IMR-90 (cell line): ENCODE measurements at regions not wholly inside any gene's neighbourhood (a gene's known extent, or its start where the extent isn't known, plus 50 kb on each side); places are given as distances from the start of the nearest gene placed in this dataset.

ENCODE experiments used
- ATAC-seq: fragments of 200-7000 bp; cut with Tn5 transposase; 2 replicates; pipeline ENCODE4 v1.9.1; 2020; ENCODE audit warnings: low read depth, mild to moderate bottlenecking, moderate library complexity
- BruUV-seq: library from RNA; stranded (reverse); fragments of 400-500 nt; replicated peaks from 2 replicates; lab custom pipeline; 2021; lab: Mats Ljungman, UMichigan
- CTCF ChIA-PET: fragments of 300-600 bp; formaldehyde crosslinking; extraction: SDS; loops from one replicate; lab custom pipeline; 2021; ENCODE audit warnings: antibody characterized with exemption; lab: Yijun Ruan, JAX
- POLR2A ChIA-PET: fragments of 300-600 bp; sonication (Branson Sonifier 250); formaldehyde crosslinking; loops from one replicate; lab custom pipeline; 2022; ENCODE audit warnings: antibody characterized with exemption; ENCODE audit not compliant: unreplicated experiment; lab: Charles Lee
- DNase-seq: peaks from one replicate; pipeline ENCODE4 v3.0.0; 2013
- H2AFZ ChIP-seq: replicated peaks from 2 replicates; pipeline ENCODE3; 2013; ENCODE audit warnings: low read length, mild to moderate bottlenecking; ENCODE audit not compliant: poor library complexity
- H2AK5ac ChIP-seq: 2 replicates; pipeline ENCODE4 v1.6.1; 2013; ENCODE audit warnings: low read depth, low read length, inconsistent platforms
- H2AK9ac ChIP-seq: replicated peaks from 2 replicates; pipeline ENCODE3; 2013; ENCODE audit warnings: mild to moderate bottlenecking, low read depth, low read length, moderate library complexity; ENCODE audit not compliant: poor library complexity
- H2BK120ac ChIP-seq: 2 replicates; pipeline ENCODE4 v1.6.1; 2013; ENCODE audit warnings: low read depth, low read length, inconsistent platforms
- H2BK15ac ChIP-seq: 3 replicates; pipeline ENCODE4 v1.6.1; 2013; ENCODE audit warnings: low read depth, low read length, inconsistent platforms
- H2BK20ac ChIP-seq: 2 replicates; pipeline ENCODE4 v1.6.1; 2013; ENCODE audit warnings: low read depth, mild to moderate bottlenecking, inconsistent platforms, low read length, moderate library complexity
- H2BK5ac ChIP-seq: 2 replicates; pipeline ENCODE4 v1.6.1; 2013; ENCODE audit warnings: mild to moderate bottlenecking, low read depth, low read length, inconsistent platforms; ENCODE audit not compliant: poor library complexity, severe bottlenecking
- H3K14ac ChIP-seq: replicated peaks from 2 replicates; pipeline ENCODE4 v1.6.1; 2013; ENCODE audit warnings: low read depth, low read length, inconsistent platforms
- H3K18ac ChIP-seq: 2 replicates; pipeline ENCODE4 v1.6.1; 2013; ENCODE audit warnings: low read depth, low read length, control low read depth
- H3K23ac ChIP-seq: 2 replicates; pipeline ENCODE4 v1.6.1; 2013; ENCODE audit warnings: low read depth, low read length, inconsistent platforms
- H3K27ac ChIP-seq: 2 replicates; pipeline ENCODE4 v1.5.1; 2013; ENCODE audit warnings: mild to moderate bottlenecking, control low read depth, low read length; ENCODE audit not compliant: insufficient read depth
- H3K27me3 ChIP-seq: 2 replicates; pipeline ENCODE4 v1.6.1; 2013; ENCODE audit warnings: low read length; ENCODE audit not compliant: control insufficient read depth, insufficient read depth
- H3K36me3 ChIP-seq: 2 replicates; pipeline ENCODE4 v1.6.1; 2013; ENCODE audit warnings: low read length, mixed read lengths; ENCODE audit not compliant: control insufficient read depth, insufficient read depth
- H3K4ac ChIP-seq: 2 replicates; pipeline ENCODE4 v1.6.1; 2013; ENCODE audit warnings: low read depth, low read length, inconsistent platforms
- H3K4me1 ChIP-seq: 2 replicates; pipeline ENCODE4 v1.6.1; 2013; ENCODE audit warnings: low read length, mixed read lengths; ENCODE audit not compliant: control insufficient read depth, insufficient read depth
- H3K4me2 ChIP-seq: 2 replicates; pipeline ENCODE4 v1.6.1; 2013; ENCODE audit warnings: low read depth, mild to moderate bottlenecking, control low read depth, low read length, moderate library complexity
- H3K4me3 ChIP-seq: 2 replicates; pipeline ENCODE4 v1.5.1; 2013; ENCODE audit warnings: low read depth, mild to moderate bottlenecking, control low read depth, low read length, moderate library complexity; ENCODE audit not compliant: insufficient read depth
- H3K56ac ChIP-seq: 2 replicates; pipeline ENCODE4 v1.6.1; 2013; ENCODE audit warnings: low read length, inconsistent platforms; ENCODE audit not compliant: insufficient read depth; ENCODE audit errors: extremely low read depth
- H3K79me1 ChIP-seq, 2 experiments: 2 replicates each; pipeline ENCODE4 v1.6.1; 2013; ENCODE audit warnings: low read length in 2 of 2, inconsistent platforms in 1 of 2, low read depth in 1 of 2
- H3K9ac ChIP-seq: 2 replicates; pipeline ENCODE4 v1.6.1; 2013; ENCODE audit warnings: low read depth, low read length, control low read depth
- H3K9me1 ChIP-seq: 2 replicates; pipeline ENCODE4 v1.6.1; 2013; ENCODE audit warnings: low read length, inconsistent platforms; ENCODE audit not compliant: insufficient read depth
- H3K9me3 ChIP-seq: 2 replicates; pipeline ENCODE4 v1.6.1; 2013; ENCODE audit warnings: low read length; ENCODE audit not compliant: control insufficient read depth, insufficient read depth
- H4K20me1 ChIP-seq: 2 replicates; pipeline ENCODE4 v1.6.1; 2013; ENCODE audit warnings: low read length, inconsistent platforms; ENCODE audit not compliant: insufficient read depth
- H4K5ac ChIP-seq: 2 replicates; pipeline ENCODE4 v1.6.1; 2013; ENCODE audit warnings: mild to moderate bottlenecking, low read depth, low read length, control low read depth
- H4K8ac ChIP-seq, 2 experiments: 2 replicates each; pipeline ENCODE4 v1.6.1; 2013; ENCODE audit warnings: low read depth in 2 of 2, low read length in 2 of 2, control low read depth in 1 of 2, inconsistent platforms in 1 of 2
- H4K91ac ChIP-seq: 2 replicates; pipeline ENCODE4 v1.6.1; 2013; ENCODE audit warnings: low read depth, low read length, inconsistent platforms; ENCODE audit not compliant: insufficient read depth
- RCOR1 ChIP-seq: IDR thresholded peaks from 2 replicates; pipeline ENCODE4 v1.6.1; 2012; ENCODE audit warnings: mild to moderate bottlenecking, low read length, improper control_type of control experiment; ENCODE audit not compliant: insufficient replicate concordance
- WGBS, 2 experiments: methylation state at CpG; one replicate each; pipeline versions ENCODE4 v1.1.5 to v1.1.7; 2013; ENCODE audit warnings: missing lambda C conversion rate in 2 of 2; ENCODE audit not compliant: insufficient read length in 1 of 2; ENCODE audit errors: extremely low coverage in 2 of 2; 5-methylcytosine and 5-hydroxymethylcytosine counted together
- dilution Hi-C: fragments of 300-500 bp; cut with HindIII; formaldehyde crosslinking; loops from one replicate; pipeline ENCODE4 v1.14.3; 2018; ENCODE audit warnings: low sequenced_read_pairs; ENCODE audit not compliant: unreplicated experiment
- in situ Hi-C: fragments of 300-500 bp; cut with MboI; formaldehyde crosslinking; loops from 3 replicates; pipeline ENCODE4 v1.14.3; 2019; ENCODE audit warnings: low sequenced_read_pairs, inconsistent platforms, mixed read lengths
- intact Hi-C: fragments of 100-400 bp; cut with micrococcal nuclease; formaldehyde crosslinking; loops from 2 replicates; pipeline ENCODE4 v1.10.0; 2022

- BruUV-seq: no TSS peak
- in situ Hi-C loops (no loop called here), intact Hi-C loops (no loop called here), dilution Hi-C loops (no loop called here)
- no peak overlapping the region for H4K91ac ChIP-seq
- no peaks in the 10 kb centered on the region for H3K4me1 ChIP-seq
- H3K9ac ChIP-seq: no peak overlapping the region
- TF ChIP-seq RCOR1: no peak
- no peaks in the 10 kb centered on the region for H3K27me3 ChIP-seq
- H4K5ac ChIP-seq: no peak overlapping the region
- H3K79me1 ChIP-seq: no peaks in the 10 kb centered on the region
- ATAC-seq: no peak
- DNase-seq: no peak
- no peak overlapping the region for H2BK15ac ChIP-seq
- H3K36me3 ChIP-seq: no peaks in the 10 kb centered on the region
- no peak overlapping the region for H3K4me2 ChIP-seq
- no peak overlapping the region for H2BK5ac ChIP-seq
- ChIA-PET CTCF (no interaction called here), POLR2A (no interaction called here)
- no peak overlapping the region for H2AK9ac ChIP-seq
- H2BK20ac ChIP-seq: no peak overlapping the region
- no peak overlapping the region for H3K18ac ChIP-seq
- no peak overlapping the region for H3K4ac ChIP-seq
- no peak overlapping the region for H3K56ac ChIP-seq
- H3K9me1 ChIP-seq: no peaks in the 10 kb centered on the region
- H4K8ac ChIP-seq: no peak overlapping the region
- no peak overlapping the region for H3K14ac ChIP-seq
- no peak overlapping the region for H3K4me3 ChIP-seq
- peaks cover 28% of the 10 kb centered on the region for H3K9me3 ChIP-seq
- no peak overlapping the region for H2AFZ ChIP-seq
- no CpG with 5 or more reads among the region's 2 CpGs for WGBS, 2 experiments
- H2AK5ac ChIP-seq: no peak overlapping the region
- H4K20me1 ChIP-seq: no peaks in the 10 kb centered on the region
- H3K23ac ChIP-seq: no peak overlapping the region
- no peak overlapping the region for H3K27ac ChIP-seq
- H2BK120ac ChIP-seq: no peak overlapping the region
Observed at GRCh38 chr2:136531731-136532130, 233.6 kb upstream of the THSD7B start.
